Right lobe of liver (tissue), 6 donors: ENCODE measurements at regions not wholly inside any gene's neighbourhood (a gene's known extent, or its start where the extent isn't known, plus 50 kb on each side); places are given as distances from the start of the nearest gene placed in this dataset.

Source experiments
- ATAC-seq, 4 donors: fragments of 200-7000 bp; cut with Tn5 transposase; one replicate each; pipeline ENCODE4 v1.9.1; 2020; ENCODE audit warnings: mild to moderate bottlenecking in 4 of 4, moderate library complexity in 4 of 4
- DNase-seq, 3 donors: peaks; one replicate each; pipeline ENCODE4 v3.0.0-alpha.2; 2020
- H3K27ac ChIP-seq, 3 donors: fragments of 200-600 bp; one replicate each; pipeline ENCODE4 v1.8.0; 2022
- H3K27me3 ChIP-seq, 2 donors: fragments of 200-600 bp; one replicate each; pipeline ENCODE4 v1.8.0; 2022
- H3K36me3 ChIP-seq, 4 donors: fragments of 200-600 bp; sonication (generic) in 1 of 4; one replicate each; pipeline versions ENCODE4 v1.5.1 to v1.8.0; 2017 to 2022; ENCODE audit warnings: control low read depth in 1 of 4
- H3K4me1 ChIP-seq, 4 donors: fragments of 200-600 bp; sonication (generic) in 1 of 4; one replicate each; pipeline versions ENCODE4 v1.5.1 to v1.8.0; 2017 to 2022; ENCODE audit warnings: control low read depth in 1 of 4
- H3K4me3 ChIP-seq, 3 donors: fragments of 200-600 bp; one replicate each; pipeline ENCODE4 v1.8.0; 2022
- H3K9me3 ChIP-seq, 4 donors: fragments of 200-600 bp; sonication (generic) in 1 of 4; one replicate each; pipeline versions ENCODE4 v1.5.1 to v1.8.0; 2017 to 2022; ENCODE audit warnings: control low read depth in 1 of 4
- POLR2A ChIP-seq: fragments of 450-650 bp; IDR thresholded peaks from one replicate; pipeline ENCODE4 v1.6.1; 2017; ENCODE audit warnings: antibody characterized with exemption, mild to moderate bottlenecking
- whole genome bisulfite sequencing: methylation state at CpG from one replicate; pipeline ENCODE4 v1.1.6; 2018; ENCODE audit warnings: low coverage, low lambda C conversion rate; ENCODE audit not compliant: insufficient coverage; ENCODE audit errors: missing lambda C conversion rate; 5-methylcytosine and 5-hydroxymethylcytosine counted together
- intact Hi-C, 2 donors: fragments of 100-400 bp; cut with DNase I; formaldehyde crosslinking; loops; one replicate each; pipeline versions ENCODE4 v1.11.2 to v1.14.1; 2022
- TF ChIP-seq, protein P1 (sequence below), 4 donors: fragments of 200-600 bp in 3 of 4; fragments of 450-650 bp in 1 of 4; IDR thresholded peaks; one replicate each; pipeline versions ENCODE4 v1.5.1 to v1.8.0; 2016 to 2022; ENCODE audit warnings: antibody characterized with exemption in 4 of 4, mild to moderate bottlenecking in 2 of 4
- donor health status: DM: no; HTN: yes; CAD: no.
- donor health status: DM: no; HTN: no; CAD: no.
- donor health status: DM: no; HTN: no; CAD: no.
- donor health status: DM: no; HTN: yes; CAD: no.
- donor health status: DM: no; HTN: yes; CAD: no.

DNA sequence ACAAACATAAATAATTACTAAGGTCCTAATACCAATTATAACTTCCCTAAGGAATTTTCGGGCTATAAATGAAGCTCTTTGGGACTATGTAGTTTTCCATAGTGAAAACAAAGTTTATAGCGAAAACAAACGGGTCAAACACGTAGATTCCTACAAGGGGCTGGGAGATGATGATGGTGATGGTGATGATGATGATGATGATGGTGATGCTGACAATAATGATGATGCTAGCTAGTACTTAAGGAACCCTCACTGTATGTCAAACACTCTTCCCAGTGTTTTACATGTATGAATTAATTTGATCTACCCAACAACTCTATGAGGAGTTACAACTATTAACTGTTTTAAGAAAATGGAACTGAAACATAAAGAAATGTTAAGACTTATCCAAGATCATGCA lies 63.7 kb upstream of the PIK3R1 start:
- no peak for ATAC-seq
- peaks cover 0 to 9% (median 0%) of the 10 kb centered on the region in 4 donors for H3K4me1 ChIP-seq
- H3K9me3 ChIP-seq, result no peaks in the 10 kb centered on the region
- no peaks in the 10 kb centered on the region for H3K36me3 ChIP-seq
- no peak overlapping the region for H3K27ac ChIP-seq
- intact Hi-C loops, result no loop called here
- no peak for DNase-seq
- TF ChIP-seq, protein P1, sequence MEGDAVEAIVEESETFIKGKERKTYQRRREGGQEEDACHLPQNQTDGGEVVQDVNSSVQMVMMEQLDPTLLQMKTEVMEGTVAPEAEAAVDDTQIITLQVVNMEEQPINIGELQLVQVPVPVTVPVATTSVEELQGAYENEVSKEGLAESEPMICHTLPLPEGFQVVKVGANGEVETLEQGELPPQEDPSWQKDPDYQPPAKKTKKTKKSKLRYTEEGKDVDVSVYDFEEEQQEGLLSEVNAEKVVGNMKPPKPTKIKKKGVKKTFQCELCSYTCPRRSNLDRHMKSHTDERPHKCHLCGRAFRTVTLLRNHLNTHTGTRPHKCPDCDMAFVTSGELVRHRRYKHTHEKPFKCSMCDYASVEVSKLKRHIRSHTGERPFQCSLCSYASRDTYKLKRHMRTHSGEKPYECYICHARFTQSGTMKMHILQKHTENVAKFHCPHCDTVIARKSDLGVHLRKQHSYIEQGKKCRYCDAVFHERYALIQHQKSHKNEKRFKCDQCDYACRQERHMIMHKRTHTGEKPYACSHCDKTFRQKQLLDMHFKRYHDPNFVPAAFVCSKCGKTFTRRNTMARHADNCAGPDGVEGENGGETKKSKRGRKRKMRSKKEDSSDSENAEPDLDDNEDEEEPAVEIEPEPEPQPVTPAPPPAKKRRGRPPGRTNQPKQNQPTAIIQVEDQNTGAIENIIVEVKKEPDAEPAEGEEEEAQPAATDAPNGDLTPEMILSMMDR (IDR thresholded peaks at IDR 0.05), result no peak
- no peak for TF ChIP-seq POLR2A
- 91% methylated on average over 4 of the region's 4 CpGs for WGBS
- no peak overlapping the region for H3K4me3 ChIP-seq
- H3K27me3 ChIP-seq, result no peaks in the 10 kb centered on the region

DNA sequence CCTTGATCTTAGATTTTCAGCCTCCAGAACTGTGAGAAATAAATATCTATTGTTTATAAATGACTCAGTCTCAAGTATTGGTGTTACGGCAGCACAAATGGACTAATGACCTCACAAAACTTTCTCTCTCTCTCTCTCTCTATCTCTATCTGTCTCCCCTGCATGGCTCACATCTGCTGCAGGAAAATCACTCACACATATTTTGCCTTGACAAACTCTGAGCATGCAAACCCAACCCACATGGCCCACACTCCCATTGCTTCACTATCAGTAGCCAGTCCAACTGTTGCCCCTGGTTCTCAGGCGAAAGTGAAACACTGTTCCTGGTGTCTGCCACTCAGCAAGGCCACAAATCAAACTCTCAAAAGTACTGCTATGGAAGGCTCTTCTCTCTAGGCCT lies 66.4 kb upstream of the PIK3R1 start:
- H3K27ac ChIP-seq, result peak overlapping the region in 2 of 3 donors; percentile 2 to 14
- peaks cover 0 to 9% (median 0%) of the 10 kb centered on the region in 4 donors for H3K4me1 ChIP-seq
- H3K9me3 ChIP-seq, result no peaks in the 10 kb centered on the region
- no peaks in the 10 kb centered on the region for H3K27me3 ChIP-seq
- peak in 1 of 3 donors; percentile 19 for DNase-seq
- ATAC-seq, result peak; percentile 82 to 98 (median 86)
- intact Hi-C loops, result no loop called here
- WGBS, result 21% methylated on average over 2 of the region's 2 CpGs
- TF ChIP-seq POLR2A, result no peak
- TF ChIP-seq, protein P1 (IDR thresholded peaks at IDR 0.05), result no peak
- H3K36me3 ChIP-seq, result no peaks in the 10 kb centered on the region
- no peak overlapping the region for H3K4me3 ChIP-seq

GRCh38 chr5:68148096-68148495 lies 67.5 kb upstream of the PIK3R1 start:
- Histone ChIP-seq H3K36me3 (no peaks in the 10 kb centered on the region), H3K27ac (no peak overlapping the region), H3K4me3 (no peak overlapping the region), H3K9me3 (no peaks in the 10 kb centered on the region), H3K27me3 (no peaks in the 10 kb centered on the region), H3K4me1 (peaks cover 0 to 9% (median 0%) of the 10 kb centered on the region in 4 donors)
- no peak for TF ChIP-seq POLR2A
- TF ChIP-seq, protein P1 (IDR thresholded peaks at IDR 0.05), result no peak
- intact Hi-C loops, result no loop called here
- DNase-seq (no peak), ATAC-seq (no peak)
- 47% methylated on average over 2 of the region's 3 CpGs for WGBS

DNA sequence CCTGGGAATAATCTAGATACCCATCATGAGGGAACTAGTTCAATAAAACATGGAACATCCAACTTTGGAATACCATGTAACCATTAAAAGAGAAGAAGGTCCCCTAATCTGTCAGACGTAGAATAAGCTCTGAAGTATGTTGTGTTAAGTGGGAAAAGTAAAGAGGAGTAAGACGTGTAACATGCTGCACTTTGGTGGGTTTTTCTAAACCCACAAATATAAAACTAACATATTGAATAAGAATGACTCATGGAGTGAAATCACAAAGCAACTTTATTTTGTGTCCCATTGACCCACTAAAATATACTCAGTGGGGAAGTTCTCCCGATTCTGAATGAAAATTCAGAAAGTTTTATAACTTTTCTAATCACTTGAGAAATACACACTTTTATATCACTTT lies 67.9 kb upstream of the PIK3R1 start:
- Histone ChIP-seq H3K36me3 (no peaks in the 10 kb centered on the region), H3K27ac (no peak overlapping the region), H3K4me3 (no peak overlapping the region), H3K4me1 (peaks cover 0 to 9% (median 0%) of the 10 kb centered on the region in 4 donors), H3K27me3 (no peaks in the 10 kb centered on the region), H3K9me3 (no peaks in the 10 kb centered on the region)
- WGBS, result 90% methylated on average over 3 of the region's 3 CpGs
- no peak for DNase-seq
- intact Hi-C loops, result no loop called here
- ATAC-seq, result no peak
- TF ChIP-seq, protein P1 (IDR thresholded peaks at IDR 0.05), result no peak
- TF ChIP-seq POLR2A, result no peak

GRCh38 chr5:68141494-68141893 lies 74.1 kb upstream of the PIK3R1 start:
- WGBS, result 22% methylated on average over 4 of the region's 4 CpGs
- Histone ChIP-seq H3K9me3 (no peaks in the 10 kb centered on the region), H3K27me3 (no peaks in the 10 kb centered on the region), H3K36me3 (no peaks in the 10 kb centered on the region), H3K4me3 (no peak overlapping the region), H3K4me1 (peaks cover 0 to 43% (median 5%) of the 10 kb centered on the region in 4 donors), H3K27ac (peak overlapping the region in 2 of 3 donors; percentile 47 to 51)
- DNase-seq (peak in 1 of 3 donors; percentile 31), ATAC-seq (peak; percentile 81 to 92 (median 87))
- TF ChIP-seq, protein P1 (IDR thresholded peaks at IDR 0.05), result no peak
- peak; percentile 28 for TF ChIP-seq POLR2A
- intact Hi-C loops, result no loop called here
